ENCODE measurements at regions not wholly inside any gene's neighbourhood (a gene's known extent, or its start where the extent isn't known, plus 50 kb on each side); places are given as distances from the start of the nearest gene placed in this dataset.

GRCh38 chr21:26683996-26684395 is 110.9 kb upstream of the CYYR1 start:
- no peak for TF ChIP-seq GATA3 (IDR thresholded peaks at IDR 0.05; ENCODE audit: low read depth, low read length)
- TF ChIP-seq GATA2 (IDR thresholded peaks at IDR 0.05; ENCODE audit: low read depth, low read length), result no peak
